ENCODE measurements at regions not wholly inside any gene's neighbourhood (a gene's known extent, or its start where the extent isn't known, plus 50 kb on each side); places are given as distances from the start of the nearest gene placed in this dataset.

DNA sequence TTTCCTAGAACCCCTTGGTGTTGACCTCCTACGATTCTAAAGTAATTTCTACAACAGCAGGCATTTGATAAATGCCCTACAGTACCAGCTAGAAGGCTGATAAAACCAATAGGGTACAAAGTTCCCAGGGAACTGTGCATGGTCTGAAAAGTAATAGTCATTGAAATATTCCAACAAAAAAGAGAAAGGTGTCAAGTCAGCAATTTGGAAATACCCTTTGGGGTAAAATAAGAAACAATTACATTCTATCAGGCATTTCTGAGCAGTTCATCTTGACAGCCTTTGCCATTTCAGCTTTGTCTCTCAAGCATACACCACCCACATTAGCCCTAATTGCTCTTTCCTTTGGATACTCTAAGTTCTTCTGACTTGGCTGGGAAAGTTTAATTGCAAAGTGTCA, 542.9 kb upstream of the DDX18 start:
- TF ChIP-seq, protein P1, sequence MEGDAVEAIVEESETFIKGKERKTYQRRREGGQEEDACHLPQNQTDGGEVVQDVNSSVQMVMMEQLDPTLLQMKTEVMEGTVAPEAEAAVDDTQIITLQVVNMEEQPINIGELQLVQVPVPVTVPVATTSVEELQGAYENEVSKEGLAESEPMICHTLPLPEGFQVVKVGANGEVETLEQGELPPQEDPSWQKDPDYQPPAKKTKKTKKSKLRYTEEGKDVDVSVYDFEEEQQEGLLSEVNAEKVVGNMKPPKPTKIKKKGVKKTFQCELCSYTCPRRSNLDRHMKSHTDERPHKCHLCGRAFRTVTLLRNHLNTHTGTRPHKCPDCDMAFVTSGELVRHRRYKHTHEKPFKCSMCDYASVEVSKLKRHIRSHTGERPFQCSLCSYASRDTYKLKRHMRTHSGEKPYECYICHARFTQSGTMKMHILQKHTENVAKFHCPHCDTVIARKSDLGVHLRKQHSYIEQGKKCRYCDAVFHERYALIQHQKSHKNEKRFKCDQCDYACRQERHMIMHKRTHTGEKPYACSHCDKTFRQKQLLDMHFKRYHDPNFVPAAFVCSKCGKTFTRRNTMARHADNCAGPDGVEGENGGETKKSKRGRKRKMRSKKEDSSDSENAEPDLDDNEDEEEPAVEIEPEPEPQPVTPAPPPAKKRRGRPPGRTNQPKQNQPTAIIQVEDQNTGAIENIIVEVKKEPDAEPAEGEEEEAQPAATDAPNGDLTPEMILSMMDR (IDR thresholded peaks at IDR 0.05; ENCODE audit: borderline replicate concordance, extremely low read depth, low read length, poor library complexity, severe bottlenecking), result no peak
- TF ChIP-seq EZH2 (IDR thresholded peaks at IDR 0.05; ENCODE audit: borderline replicate concordance, low read depth, low read length, severe bottlenecking), result no peak

DNA sequence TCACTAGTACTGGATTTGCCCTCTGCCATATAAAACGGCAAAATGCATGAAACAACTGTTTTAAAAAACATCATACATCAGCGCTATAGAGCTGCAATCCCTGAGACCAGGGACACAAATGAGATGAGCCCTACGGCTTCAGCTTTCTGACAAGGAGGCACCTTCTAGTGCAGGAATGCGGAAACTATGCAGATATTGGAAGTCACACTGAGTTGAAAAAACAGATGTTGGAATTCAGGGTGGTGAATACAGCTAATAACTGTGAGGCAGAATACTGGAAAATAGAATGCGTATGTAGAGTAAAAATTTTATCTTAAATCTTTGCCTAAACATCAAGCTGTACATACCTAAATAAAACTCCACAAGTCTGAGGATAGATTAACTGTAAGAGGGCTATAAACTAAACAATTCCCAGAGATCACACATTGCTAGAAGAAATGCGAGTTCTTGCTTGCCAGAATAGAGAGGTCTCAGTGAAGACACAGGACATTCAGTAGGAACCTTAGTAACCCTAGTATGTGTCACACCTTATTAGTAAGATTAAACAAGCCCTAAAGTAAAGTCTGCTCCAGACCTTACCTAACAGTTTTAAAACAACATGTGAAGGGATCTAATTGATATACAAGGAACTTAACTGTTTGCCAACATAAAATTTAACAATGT, 541.4 kb upstream of the DDX18 start:
- H3K27me3 ChIP-seq (ENCODE audit: insufficient read depth, low read length, poor library complexity), result no peaks in the 10 kb centered on the region
- no peak overlapping the region for H3K4me2 ChIP-seq (ENCODE audit: insufficient read depth, low read length)
- no peak overlapping the region for H2AFZ ChIP-seq (ENCODE audit: low read depth, low read length)
- no peak overlapping the region for H3K4me3 ChIP-seq (ENCODE audit: low read depth in 1 of 2, low read length in 2 of 2)
- H3K9ac ChIP-seq (ENCODE audit: low read depth, low read length), result no peak overlapping the region
- TF ChIP-seq, protein P1 (IDR thresholded peaks at IDR 0.05; ENCODE audit: borderline replicate concordance, extremely low read depth, low read length, poor library complexity, severe bottlenecking), result no peak
- TF ChIP-seq EZH2 (IDR thresholded peaks at IDR 0.05; ENCODE audit: borderline replicate concordance, low read depth, low read length, severe bottlenecking), result no peak
- no peaks in the 10 kb centered on the region for H3K79me2 ChIP-seq (ENCODE audit: insufficient read depth, low read length)
- no peak overlapping the region for H3K27ac ChIP-seq (ENCODE audit: low read length)
- H3K36me3 ChIP-seq (ENCODE audit: insufficient read depth, low read length), result no peaks in the 10 kb centered on the region
- H3K4me1 ChIP-seq (ENCODE audit: insufficient read depth, low read length), result no peaks in the 10 kb centered on the region
- no peaks in the 10 kb centered on the region for H3K9me3 ChIP-seq (ENCODE audit: insufficient read depth, low read length, severe bottlenecking)
- no peak for ATAC-seq (ENCODE audit: insufficient read depth, low read depth)
- no peak for DNase-seq
- H4K20me1 ChIP-seq (ENCODE audit: insufficient read depth, low read length), result no peaks in the 10 kb centered on the region

More for the DNA sequence above, 542.9 kb upstream of the DDX18 start:
- Histone ChIP-seq H3K27ac (ENCODE audit: low read length) (no peak overlapping the region), H3K4me1 (ENCODE audit: insufficient read depth, low read length) (no peaks in the 10 kb centered on the region), H3K9ac (ENCODE audit: low read depth, low read length) (no peak overlapping the region), H3K4me2 (ENCODE audit: insufficient read depth, low read length) (no peak overlapping the region), H3K4me3 (ENCODE audit: low read depth in 1 of 2, low read length in 2 of 2) (no peak overlapping the region), H3K79me2 (ENCODE audit: insufficient read depth, low read length) (no peaks in the 10 kb centered on the region), H2AFZ (ENCODE audit: low read depth, low read length) (no peak overlapping the region), H3K9me3 (ENCODE audit: insufficient read depth, low read length, severe bottlenecking) (no peaks in the 10 kb centered on the region), H4K20me1 (ENCODE audit: insufficient read depth, low read length) (no peaks in the 10 kb centered on the region), H3K36me3 (ENCODE audit: insufficient read depth, low read length) (no peaks in the 10 kb centered on the region), H3K27me3 (ENCODE audit: insufficient read depth, low read length, poor library complexity) (no peaks in the 10 kb centered on the region)
- ATAC-seq (ENCODE audit: insufficient read depth, low read depth), result no peak
- no peak for DNase-seq

DNA sequence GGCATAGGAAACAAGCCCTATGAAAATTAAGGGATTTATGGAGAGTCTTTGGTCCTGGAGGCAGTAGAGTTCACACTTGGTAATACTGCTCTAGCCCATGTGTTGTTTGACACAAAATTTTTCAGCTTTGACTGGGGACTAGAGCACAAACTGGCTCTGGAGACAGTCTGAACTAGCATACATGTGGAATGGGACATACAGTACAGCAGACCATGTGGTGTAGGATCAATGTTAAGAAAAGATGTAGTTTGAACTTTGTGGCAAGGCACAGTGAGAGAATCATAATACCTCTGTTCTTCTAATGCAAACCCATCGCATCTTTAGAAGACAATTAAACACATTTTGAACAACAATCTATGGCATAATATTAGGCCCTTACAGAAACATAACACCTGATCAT, 521.5 kb upstream of the DDX18 start:
- Histone ChIP-seq H3K27ac (ENCODE audit: low read length) (no peak overlapping the region), H3K9ac (ENCODE audit: low read depth, low read length) (no peak overlapping the region), H2AFZ (ENCODE audit: low read depth, low read length) (no peak overlapping the region), H3K36me3 (ENCODE audit: insufficient read depth, low read length) (no peaks in the 10 kb centered on the region), H3K4me3 (ENCODE audit: low read depth in 1 of 2, low read length in 2 of 2) (no peak overlapping the region), H3K9me3 (ENCODE audit: insufficient read depth, low read length, severe bottlenecking) (no peaks in the 10 kb centered on the region), H4K20me1 (ENCODE audit: insufficient read depth, low read length) (no peaks in the 10 kb centered on the region), H3K79me2 (ENCODE audit: insufficient read depth, low read length) (no peaks in the 10 kb centered on the region), H3K4me2 (ENCODE audit: insufficient read depth, low read length) (no peak overlapping the region), H3K27me3 (ENCODE audit: insufficient read depth, low read length, poor library complexity) (no peaks in the 10 kb centered on the region), H3K4me1 (ENCODE audit: insufficient read depth, low read length) (no peaks in the 10 kb centered on the region)
- ATAC-seq (ENCODE audit: insufficient read depth, low read depth) (no peak), DNase-seq (no peak)
- TF ChIP-seq, protein P1 (IDR thresholded peaks at IDR 0.05; ENCODE audit: borderline replicate concordance, extremely low read depth, low read length, poor library complexity, severe bottlenecking), result no peak
- TF ChIP-seq EZH2 (IDR thresholded peaks at IDR 0.05; ENCODE audit: borderline replicate concordance, low read depth, low read length, severe bottlenecking), result no peak

Measured in DND-41 (cell line).